HG03097 (cell line): ENCODE measurements at regions not wholly inside any gene's neighbourhood (a gene's known extent, or its start where the extent isn't known, plus 50 kb on each side); places are given as distances from the start of the nearest gene placed in this dataset.

ENCODE experiments used
- ATAC-seq: cut with Tn5 transposase; IDR thresholded peaks from one replicate; pipeline ENCODE4 v1.9.1; 2021; ENCODE audit not compliant: unreplicated experiment, low FRiP score

GRCh38 chr9:134271338-134272301 lies 54.6 kb upstream of the RXRA start:
- no peak for ATAC-seq

- no peak for ATAC-seq
Observed at GRCh38 chr9:134272302-134273023, 53.8 kb upstream of the RXRA start.

- ATAC-seq = no peak
Observed at GRCh38 chr9:134273647-134274046, 52.6 kb upstream of the RXRA start.

- ATAC-seq = no peak
Observed at GRCh38 chr9:134275375-134275774, 50.9 kb upstream of the RXRA start.

- no peak for ATAC-seq
Observed at GRCh38 chr9:134276453-134277245, 49.6 kb upstream of the RXRA start.
